Brain microvascular endothelial cell (primary cell): ENCODE measurements at regions not wholly inside any gene's neighbourhood (a gene's known extent, or its start where the extent isn't known, plus 50 kb on each side); places are given as distances from the start of the nearest gene placed in this dataset.
A peak's percentile ranks its signal among the peaks of the same experiment; 100 is the strongest.
"Not testable (repeated sequence)": the region's sequence is repeated elsewhere in the genome, so short reads cannot be mapped to it uniquely, and the experiment has no call there.

Experiments
- DNase-seq: peaks from one replicate; pipeline ENCODE4 v3.0.0-alpha.2; 2020
- H3K27ac ChIP-seq: fragments of 250-450 bp; sonication (Bioruptor Pico); 2 replicates; pipeline ENCODE4 v1.5.1; 2020; ENCODE audit warnings: mild to moderate bottlenecking, moderate library complexity
- H3K27me3 ChIP-seq: fragments of 250-450 bp; sonication (Bioruptor Pico); replicated peaks from 2 replicates; pipeline ENCODE4 v1.5.1; 2020; ENCODE audit warnings: mild to moderate bottlenecking
- H3K36me3 ChIP-seq: fragments of 250-450 bp; sonication (Bioruptor Pico); replicated peaks from 2 replicates; pipeline ENCODE4 v1.5.1; 2020; ENCODE audit warnings: mild to moderate bottlenecking
- H3K4me3 ChIP-seq: 2 replicates; pipeline ENCODE4 v1.5.1; 2011; ENCODE audit warnings: low read depth, mild to moderate bottlenecking, control low read depth, low read length, moderate library complexity
- CTCF ChIP-seq: IDR thresholded peaks from 2 replicates; pipeline ENCODE4 v1.5.1; 2011; ENCODE audit warnings: low read depth, mild to moderate bottlenecking, moderate library complexity, low read length, control low read depth, inconsistent platforms; ENCODE audit errors: missing control alignments
- in situ Hi-C: cut with HindIII; loops from 2 replicates; pipeline ENCODE4 v1.10.0; 2017; ENCODE audit warnings: low sequenced_read_pairs, low pct_ligation_motif_present

- Histone ChIP-seq H3K4me3 (no peak overlapping the region), H3K36me3 (no peaks in the 10 kb centered on the region), H3K27me3 (no peaks in the 10 kb centered on the region), H3K27ac (no peak overlapping the region)
- in situ Hi-C loops, result no loop called here
- no peak for TF ChIP-seq CTCF
- DNase-seq, result no peak
Observed at GRCh38 chrX:101823236-101823635, 108.6 kb downstream of the ZMAT1 start.

- DNase-seq, H3K36me3 ChIP-seq, H3K27me3 ChIP-seq, in situ Hi-C loops, H3K27ac ChIP-seq, H3K4me3 ChIP-seq: not testable (repeated sequence)
Observed at GRCh38 chrX:101817739-101818138, 114.1 kb downstream of the ZMAT1 start.

GRCh38 chrX:101813200-101813599 is 118.6 kb downstream of the ZMAT1 start:
- Histone ChIP-seq H3K27ac (no peak overlapping the region), H3K27me3 (no peaks in the 10 kb centered on the region), H3K36me3 (no peaks in the 10 kb centered on the region), H3K4me3 (no peak overlapping the region)
- no peak for TF ChIP-seq CTCF
- DNase-seq, result no peak
- in situ Hi-C loops, result no loop called here

- peak; percentile 50 for TF ChIP-seq CTCF
- no peak for DNase-seq
- Histone ChIP-seq H3K27ac (no peak overlapping the region), H3K27me3 (no peaks in the 10 kb centered on the region), H3K36me3 (no peaks in the 10 kb centered on the region), H3K4me3 (no peak overlapping the region)
- in situ Hi-C loops, result no loop called here
Observed at GRCh38 chrX:101803451-101803850, 128.4 kb downstream of the ZMAT1 start.

- no peaks in the 10 kb centered on the region for H3K27me3 ChIP-seq
- DNase-seq, result peak; percentile 91
- in situ Hi-C loops, result no loop called here
- TF ChIP-seq CTCF, result peak; percentile 72
- H3K27ac ChIP-seq, result no peak overlapping the region
- H3K36me3 ChIP-seq, result no peaks in the 10 kb centered on the region
- peak overlapping the region; percentile 32 for H3K4me3 ChIP-seq
Observed at GRCh38 chrX:101799387-101799786, 132.4 kb downstream of the ZMAT1 start.

GRCh38 chrX:101787934-101788333 is 128.3 kb upstream of the ARMCX2 start:
- in situ Hi-C loops, result no loop called here

More at GRCh38 chrX:101787934-101788333, 128.3 kb upstream of the ARMCX2 start:
- Histone ChIP-seq H3K27ac (no peak overlapping the region), H3K27me3 (no peaks in the 10 kb centered on the region), H3K36me3 (no peaks in the 10 kb centered on the region), H3K4me3 (no peak overlapping the region)
- no peak for DNase-seq
- no peak for TF ChIP-seq CTCF
